HepG2 (cell line): ENCODE measurements at regions not wholly inside any gene's neighbourhood (a gene's known extent, or its start where the extent isn't known, plus 50 kb on each side); places are given as distances from the start of the nearest gene placed in this dataset.

Experiments used
- RAD21 ChIP-seq: fragments of 450-650 bp; formaldehyde crosslinking; IDR thresholded peaks from 2 replicates; pipeline ENCODE4 v1.5.0; 2020; ENCODE audit warnings: mild to moderate bottlenecking
- ZFX ChIP-seq: sonication (generic); formaldehyde crosslinking; IDR thresholded peaks from 2 replicates; pipeline ENCODE4 v1.4.0; 2020; ENCODE audit warnings: mild to moderate bottlenecking, low read depth, missing genetic modification reagents, moderate library complexity
- TF ChIP-seq, protein P1 (sequence below): sonication (generic); formaldehyde crosslinking; IDR thresholded peaks from 2 replicates; pipeline ENCODE4 v1.8.0; 2022; ENCODE audit warnings: mild to moderate bottlenecking, missing genetic modification reagents; ENCODE audit not compliant: insufficient replicate concordance

DNA sequence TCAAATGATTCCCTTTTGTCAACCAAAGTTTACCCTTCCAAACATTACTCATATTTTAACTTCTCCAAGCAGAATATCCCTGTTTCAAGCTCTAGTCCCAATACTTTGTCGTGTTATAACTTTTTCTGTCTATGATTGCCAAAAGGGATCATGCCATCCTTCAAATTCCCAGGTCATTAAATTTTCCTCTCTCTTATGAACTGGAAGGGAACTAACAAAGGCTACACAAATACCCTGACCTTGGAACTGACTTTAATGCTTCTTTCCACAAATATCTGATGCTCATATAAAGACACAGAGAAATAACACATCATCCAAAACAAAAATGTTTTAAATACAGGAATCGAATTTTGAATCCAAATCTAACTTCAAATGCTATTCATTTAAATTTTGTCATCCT is 1352.7 kb downstream of the CDH11 start:
- TF ChIP-seq ZFX, result no peak
- TF ChIP-seq RAD21 (CRISPR knock-in tag), result no peak
- TF ChIP-seq, protein P1, sequence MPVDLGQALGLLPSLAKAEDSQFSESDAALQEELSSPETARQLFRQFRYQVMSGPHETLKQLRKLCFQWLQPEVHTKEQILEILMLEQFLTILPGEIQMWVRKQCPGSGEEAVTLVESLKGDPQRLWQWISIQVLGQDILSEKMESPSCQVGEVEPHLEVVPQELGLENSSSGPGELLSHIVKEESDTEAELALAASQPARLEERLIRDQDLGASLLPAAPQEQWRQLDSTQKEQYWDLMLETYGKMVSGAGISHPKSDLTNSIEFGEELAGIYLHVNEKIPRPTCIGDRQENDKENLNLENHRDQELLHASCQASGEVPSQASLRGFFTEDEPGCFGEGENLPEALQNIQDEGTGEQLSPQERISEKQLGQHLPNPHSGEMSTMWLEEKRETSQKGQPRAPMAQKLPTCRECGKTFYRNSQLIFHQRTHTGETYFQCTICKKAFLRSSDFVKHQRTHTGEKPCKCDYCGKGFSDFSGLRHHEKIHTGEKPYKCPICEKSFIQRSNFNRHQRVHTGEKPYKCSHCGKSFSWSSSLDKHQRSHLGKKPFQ, result no peak
